HEK293 (cell line): ENCODE measurements at regions not wholly inside any gene's neighbourhood (a gene's known extent, or its start where the extent isn't known, plus 50 kb on each side); places are given as distances from the start of the nearest gene placed in this dataset.

Experiments used
- CTCF ChIA-PET: fragments of 350-600 bp; formaldehyde crosslinking; extraction: SDS; loops from one replicate; lab custom pipeline; 2021; ENCODE audit warnings: antibody characterized with exemption; lab: Yijun Ruan, JAX
- POLR2A ChIA-PET: fragments of 300-600 bp; formaldehyde crosslinking; extraction: SDS; loops from one replicate; lab custom pipeline; 2020; ENCODE audit warnings: antibody characterized with exemption, inconsistent platforms; lab: Yijun Ruan, JAX
- H3K27ac ChIP-seq: fragments of 200-500 bp; sonication (Bioruptor generic); 2 replicates; pipeline ENCODE4 v1.5.1; 2014; ENCODE audit warnings: low read depth, low read length, control low read depth, inconsistent platforms; ENCODE audit errors: extremely low read depth
- H3K36me3 ChIP-seq, 2 experiments: fragments of 200-500 bp in 1 of 2; sonication (Bioruptor generic) in 1 of 2; 1 replicate in 1 of 2; 2 replicates in 1 of 2; pipeline ENCODE4 v1.5.1; 2014 to 2017; ENCODE audit warnings: inconsistent platforms in 2 of 2, low read length in 2 of 2; ENCODE audit not compliant: control insufficient read depth in 2 of 2, insufficient read depth in 1 of 2
- H3K4me1 ChIP-seq: fragments of 200-500 bp; sonication (Bioruptor generic); 2 replicates; pipeline ENCODE4 v1.5.1; 2014; ENCODE audit warnings: mild to moderate bottlenecking, low read length, inconsistent platforms; ENCODE audit not compliant: control insufficient read depth, insufficient read depth
- H3K4me3 ChIP-seq: 2 replicates; pipeline ENCODE4 v1.5.1; 2011; ENCODE audit warnings: low read depth, mild to moderate bottlenecking, control low read depth, low read length, moderate library complexity
- H3K9me3 ChIP-seq: fragments of 200-500 bp; sonication (Bioruptor generic); 2 replicates; pipeline ENCODE4 v1.5.1; 2014; ENCODE audit warnings: low read depth, low read length, inconsistent platforms; ENCODE audit not compliant: control insufficient read depth, insufficient read depth
- FEZF1 ChIP-seq: fragments of 450-650 bp; formaldehyde crosslinking; IDR thresholded peaks from 2 replicates; pipeline ENCODE4 v1.5.1; 2016; ENCODE audit warnings: missing biosample characterization, missing genetic modification characterization
- IKZF3 ChIP-seq: fragments of 450-650 bp; IDR thresholded peaks from 2 replicates; pipeline ENCODE4 v1.5.0; 2018; ENCODE audit warnings: missing biosample characterization, mild to moderate bottlenecking, missing genetic modification characterization, moderate library complexity
- KLF16 ChIP-seq: fragments of 450-650 bp; formaldehyde crosslinking; IDR thresholded peaks from 2 replicates; pipeline ENCODE4 v1.5.1; 2017; ENCODE audit warnings: missing biosample characterization, missing genetic modification characterization
- MYNN ChIP-seq: fragments of 450-650 bp; formaldehyde crosslinking; IDR thresholded peaks from 2 replicates; pipeline ENCODE4 v1.5.1; 2016; ENCODE audit warnings: missing biosample characterization, missing genetic modification characterization, borderline replicate concordance
- SCRT2 ChIP-seq: fragments of 450-650 bp; formaldehyde crosslinking; IDR thresholded peaks from 2 replicates; pipeline ENCODE4 v1.5.1; 2016; ENCODE audit warnings: missing biosample characterization, missing genetic modification characterization
- SP7 ChIP-seq: fragments of 450-650 bp; formaldehyde crosslinking; IDR thresholded peaks from 2 replicates; pipeline ENCODE4 v1.5.1; 2016; ENCODE audit warnings: missing biosample characterization, missing genetic modification characterization
- YY2 ChIP-seq: fragments of 450-650 bp; formaldehyde crosslinking; IDR thresholded peaks from 2 replicates; pipeline ENCODE4 v1.5.1; 2016; ENCODE audit warnings: missing biosample characterization, missing genetic modification characterization
- ZBTB17 ChIP-seq: fragments of 450-650 bp; formaldehyde crosslinking; IDR thresholded peaks from 2 replicates; pipeline ENCODE4 v1.5.1; 2016; ENCODE audit warnings: missing biosample characterization, missing genetic modification characterization
- ZBTB8A ChIP-seq: fragments of 450-650 bp; formaldehyde crosslinking; IDR thresholded peaks from 2 replicates; pipeline ENCODE4 v1.5.1; 2016; ENCODE audit warnings: missing biosample characterization, missing genetic modification characterization
- ZNF114 ChIP-seq: fragments of 450-650 bp; formaldehyde crosslinking; IDR thresholded peaks from 2 replicates; pipeline ENCODE4 v1.5.0; 2017; ENCODE audit warnings: missing biosample characterization, missing genetic modification characterization
- ZNF132 ChIP-seq: fragments of 450-650 bp; formaldehyde crosslinking; IDR thresholded peaks from 2 replicates; pipeline ENCODE4 v1.5.1; 2017; ENCODE audit warnings: missing biosample characterization, missing genetic modification characterization, borderline replicate concordance
- ZNF341 ChIP-seq: fragments of 450-650 bp; formaldehyde crosslinking; IDR thresholded peaks from 2 replicates; pipeline ENCODE4; 2016; ENCODE audit warnings: low read depth, missing biosample characterization, missing genetic modification characterization
- ZNF416 ChIP-seq: fragments of 450-650 bp; formaldehyde crosslinking; IDR thresholded peaks from 2 replicates; pipeline ENCODE4 v1.5.1; 2016; ENCODE audit warnings: missing biosample characterization, missing genetic modification characterization
- ZNF529 ChIP-seq: fragments of 450-650 bp; formaldehyde crosslinking; IDR thresholded peaks from 2 replicates; pipeline ENCODE4 v1.5.1; 2017; ENCODE audit warnings: missing genetic modification characterization, missing biosample characterization; ENCODE audit not compliant: insufficient replicate concordance
- ZNF530 ChIP-seq: fragments of 450-650 bp; formaldehyde crosslinking; IDR thresholded peaks from 2 replicates; pipeline ENCODE4 v1.5.1; 2016; ENCODE audit warnings: low read depth, missing biosample characterization, missing genetic modification characterization
- TF ChIP-seq, protein P1 (sequence below): fragments of 450-650 bp; formaldehyde crosslinking; IDR thresholded peaks from 2 replicates; pipeline ENCODE4 v1.5.1; 2016; ENCODE audit warnings: missing biosample characterization, missing genetic modification characterization
- TF ChIP-seq, protein P2 (sequence below): fragments of 450-650 bp; formaldehyde crosslinking; IDR thresholded peaks from 2 replicates; pipeline ENCODE4 v1.5.1; 2016; ENCODE audit warnings: missing biosample characterization, missing genetic modification characterization, borderline replicate concordance
- TF ChIP-seq, protein P3 (sequence below): fragments of 450-650 bp; formaldehyde crosslinking; IDR thresholded peaks from 2 replicates; pipeline ENCODE4 v1.5.0; 2017; ENCODE audit warnings: missing biosample characterization, missing genetic modification characterization, borderline replicate concordance
- TF ChIP-seq, protein P4 (sequence below): fragments of 450-650 bp; formaldehyde crosslinking; IDR thresholded peaks from 2 replicates; pipeline ENCODE4 v1.5.1; 2017; ENCODE audit warnings: missing biosample characterization, missing genetic modification characterization
- TF ChIP-seq, protein P5 (sequence below): fragments of 450-650 bp; formaldehyde crosslinking; IDR thresholded peaks from 2 replicates; pipeline ENCODE4 v1.5.1; 2016; ENCODE audit warnings: missing biosample characterization, missing genetic modification characterization
- TF ChIP-seq, protein P6 (sequence below): fragments of 450-650 bp; formaldehyde crosslinking; IDR thresholded peaks from 2 replicates; pipeline ENCODE4 v1.5.1; 2017; ENCODE audit warnings: missing biosample characterization, missing genetic modification characterization
- TF ChIP-seq, protein P7 (sequence below): fragments of 450-650 bp; formaldehyde crosslinking; IDR thresholded peaks from 2 replicates; pipeline ENCODE4; 2016; ENCODE audit warnings: missing biosample characterization, missing genetic modification characterization

DNA sequence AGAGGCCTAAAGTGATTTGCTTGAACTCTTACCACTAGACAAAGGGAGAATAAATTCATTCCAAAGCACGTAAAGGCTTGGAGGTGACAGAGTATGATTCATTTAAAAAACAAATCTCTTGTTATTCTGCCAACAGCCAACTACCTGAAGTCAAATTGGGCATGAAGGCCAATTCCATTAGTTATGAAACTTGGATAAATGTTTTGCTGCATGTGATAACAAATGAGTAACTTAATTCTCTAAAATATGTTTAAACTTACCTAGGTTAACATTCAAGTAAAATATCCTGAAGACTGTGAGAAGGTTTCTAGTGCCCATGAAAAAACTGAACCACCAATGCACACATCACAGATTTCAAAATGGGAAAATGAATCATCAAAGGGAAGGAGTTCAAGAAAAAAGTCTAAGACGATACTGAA lies 120.1 kb upstream of the TSLP start:
- TF ChIP-seq, protein P1, sequence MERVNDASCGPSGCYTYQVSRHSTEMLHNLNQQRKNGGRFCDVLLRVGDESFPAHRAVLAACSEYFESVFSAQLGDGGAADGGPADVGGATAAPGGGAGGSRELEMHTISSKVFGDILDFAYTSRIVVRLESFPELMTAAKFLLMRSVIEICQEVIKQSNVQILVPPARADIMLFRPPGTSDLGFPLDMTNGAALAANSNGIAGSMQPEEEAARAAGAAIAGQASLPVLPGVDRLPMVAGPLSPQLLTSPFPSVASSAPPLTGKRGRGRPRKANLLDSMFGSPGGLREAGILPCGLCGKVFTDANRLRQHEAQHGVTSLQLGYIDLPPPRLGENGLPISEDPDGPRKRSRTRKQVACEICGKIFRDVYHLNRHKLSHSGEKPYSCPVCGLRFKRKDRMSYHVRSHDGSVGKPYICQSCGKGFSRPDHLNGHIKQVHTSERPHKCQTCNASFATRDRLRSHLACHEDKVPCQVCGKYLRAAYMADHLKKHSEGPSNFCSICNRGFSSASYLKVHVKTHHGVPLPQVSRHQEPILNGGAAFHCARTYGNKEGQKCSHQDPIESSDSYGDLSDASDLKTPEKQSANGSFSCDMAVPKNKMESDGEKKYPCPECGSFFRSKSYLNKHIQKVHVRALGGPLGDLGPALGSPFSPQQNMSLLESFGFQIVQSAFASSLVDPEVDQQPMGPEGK (tag by site-specific recombination) = no peak
- TF ChIP-seq ZNF530 (no peak), ZNF114 (tag by site-specific recombination) (no peak)
- TF ChIP-seq, protein P2, sequence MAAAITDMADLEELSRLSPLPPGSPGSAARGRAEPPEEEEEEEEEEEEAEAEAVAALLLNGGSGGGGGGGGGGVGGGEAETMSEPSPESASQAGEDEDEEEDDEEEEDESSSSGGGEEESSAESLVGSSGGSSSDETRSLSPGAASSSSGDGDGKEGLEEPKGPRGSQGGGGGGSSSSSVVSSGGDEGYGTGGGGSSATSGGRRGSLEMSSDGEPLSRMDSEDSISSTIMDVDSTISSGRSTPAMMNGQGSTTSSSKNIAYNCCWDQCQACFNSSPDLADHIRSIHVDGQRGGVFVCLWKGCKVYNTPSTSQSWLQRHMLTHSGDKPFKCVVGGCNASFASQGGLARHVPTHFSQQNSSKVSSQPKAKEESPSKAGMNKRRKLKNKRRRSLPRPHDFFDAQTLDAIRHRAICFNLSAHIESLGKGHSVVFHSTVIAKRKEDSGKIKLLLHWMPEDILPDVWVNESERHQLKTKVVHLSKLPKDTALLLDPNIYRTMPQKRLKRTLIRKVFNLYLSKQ (tag by site-specific recombination) = no peak
- ChIA-PET POLR2A (no interaction called here), CTCF (no interaction called here)
- no peak overlapping the region for H3K27ac ChIP-seq
- no peak overlapping the region for H3K4me3 ChIP-seq
- no peaks in the 10 kb centered on the region for H3K4me1 ChIP-seq
- H3K9me3 ChIP-seq = no peaks in the 10 kb centered on the region
- H3K36me3 ChIP-seq = no peaks in the 10 kb centered on the region

DNA sequence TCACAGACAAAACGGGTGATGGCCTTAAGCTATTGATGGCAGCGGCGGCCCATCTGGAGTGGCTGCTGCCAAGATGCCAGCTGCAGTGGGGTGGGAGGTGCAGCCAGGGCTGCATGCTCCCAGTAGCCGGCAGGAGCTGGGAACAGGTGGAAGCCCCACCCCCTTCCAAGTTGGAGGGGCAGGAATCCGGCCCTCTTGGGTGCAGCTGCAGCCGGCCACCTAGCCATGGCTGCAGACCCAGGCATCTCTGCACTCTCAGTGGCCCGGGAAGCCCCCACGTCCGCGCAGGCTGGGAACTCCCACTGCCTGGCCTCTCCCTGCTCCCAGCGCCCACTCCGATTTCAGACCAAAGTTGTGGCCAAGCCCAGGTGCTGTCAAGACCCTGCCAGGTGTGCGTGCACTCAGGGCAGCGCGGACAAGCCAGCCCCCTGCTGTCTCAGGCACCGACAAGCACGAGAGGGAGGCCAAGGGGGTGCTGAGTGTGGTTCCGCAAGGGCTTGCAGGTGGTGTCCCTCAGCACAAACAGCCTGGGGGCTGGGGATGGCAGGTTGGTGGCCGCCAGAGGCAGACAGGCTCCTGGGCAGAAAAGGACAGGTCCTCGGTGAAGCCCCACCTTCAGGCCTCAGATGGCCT lies 115.1 kb upstream of the TSLP start:
- no peak overlapping the region for H3K4me3 ChIP-seq
- no peaks in the 10 kb centered on the region for H3K9me3 ChIP-seq
- no peak for TF ChIP-seq SP7 (tag by site-specific recombination)
- no peak for TF ChIP-seq FEZF1 (tag by site-specific recombination)
- no peak for TF ChIP-seq ZBTB8A
- TF ChIP-seq, protein P3, sequence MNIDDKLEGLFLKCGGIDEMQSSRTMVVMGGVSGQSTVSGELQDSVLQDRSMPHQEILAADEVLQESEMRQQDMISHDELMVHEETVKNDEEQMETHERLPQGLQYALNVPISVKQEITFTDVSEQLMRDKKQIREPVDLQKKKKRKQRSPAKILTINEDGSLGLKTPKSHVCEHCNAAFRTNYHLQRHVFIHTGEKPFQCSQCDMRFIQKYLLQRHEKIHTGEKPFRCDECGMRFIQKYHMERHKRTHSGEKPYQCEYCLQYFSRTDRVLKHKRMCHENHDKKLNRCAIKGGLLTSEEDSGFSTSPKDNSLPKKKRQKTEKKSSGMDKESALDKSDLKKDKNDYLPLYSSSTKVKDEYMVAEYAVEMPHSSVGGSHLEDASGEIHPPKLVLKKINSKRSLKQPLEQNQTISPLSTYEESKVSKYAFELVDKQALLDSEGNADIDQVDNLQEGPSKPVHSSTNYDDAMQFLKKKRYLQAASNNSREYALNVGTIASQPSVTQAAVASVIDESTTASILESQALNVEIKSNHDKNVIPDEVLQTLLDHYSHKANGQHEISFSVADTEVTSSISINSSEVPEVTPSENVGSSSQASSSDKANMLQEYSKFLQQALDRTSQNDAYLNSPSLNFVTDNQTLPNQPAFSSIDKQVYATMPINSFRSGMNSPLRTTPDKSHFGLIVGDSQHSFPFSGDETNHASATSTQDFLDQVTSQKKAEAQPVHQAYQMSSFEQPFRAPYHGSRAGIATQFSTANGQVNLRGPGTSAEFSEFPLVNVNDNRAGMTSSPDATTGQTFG (tag by site-specific recombination) = no peak
- no peak for TF ChIP-seq YY2 (tag by site-specific recombination)
- TF ChIP-seq KLF16 = no peak
- TF ChIP-seq ZNF132 (tag by site-specific recombination) = no peak
- TF ChIP-seq ZNF341 (tag by site-specific recombination) = no peak
- TF ChIP-seq, protein P4, sequence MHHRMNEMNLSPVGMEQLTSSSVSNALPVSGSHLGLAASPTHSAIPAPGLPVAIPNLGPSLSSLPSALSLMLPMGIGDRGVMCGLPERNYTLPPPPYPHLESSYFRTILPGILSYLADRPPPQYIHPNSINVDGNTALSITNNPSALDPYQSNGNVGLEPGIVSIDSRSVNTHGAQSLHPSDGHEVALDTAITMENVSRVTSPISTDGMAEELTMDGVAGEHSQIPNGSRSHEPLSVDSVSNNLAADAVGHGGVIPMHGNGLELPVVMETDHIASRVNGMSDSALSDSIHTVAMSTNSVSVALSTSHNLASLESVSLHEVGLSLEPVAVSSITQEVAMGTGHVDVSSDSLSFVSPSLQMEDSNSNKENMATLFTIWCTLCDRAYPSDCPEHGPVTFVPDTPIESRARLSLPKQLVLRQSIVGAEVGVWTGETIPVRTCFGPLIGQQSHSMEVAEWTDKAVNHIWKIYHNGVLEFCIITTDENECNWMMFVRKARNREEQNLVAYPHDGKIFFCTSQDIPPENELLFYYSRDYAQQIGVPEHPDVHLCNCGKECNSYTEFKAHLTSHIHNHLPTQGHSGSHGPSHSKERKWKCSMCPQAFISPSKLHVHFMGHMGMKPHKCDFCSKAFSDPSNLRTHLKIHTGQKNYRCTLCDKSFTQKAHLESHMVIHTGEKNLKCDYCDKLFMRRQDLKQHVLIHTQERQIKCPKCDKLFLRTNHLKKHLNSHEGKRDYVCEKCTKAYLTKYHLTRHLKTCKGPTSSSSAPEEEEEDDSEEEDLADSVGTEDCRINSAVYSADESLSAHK (tag by site-specific recombination) = no peak
- no peak for TF ChIP-seq ZBTB17 (tag by site-specific recombination)
- TF ChIP-seq ZNF416 (tag by site-specific recombination) = no peak
- TF ChIP-seq, protein P5, sequence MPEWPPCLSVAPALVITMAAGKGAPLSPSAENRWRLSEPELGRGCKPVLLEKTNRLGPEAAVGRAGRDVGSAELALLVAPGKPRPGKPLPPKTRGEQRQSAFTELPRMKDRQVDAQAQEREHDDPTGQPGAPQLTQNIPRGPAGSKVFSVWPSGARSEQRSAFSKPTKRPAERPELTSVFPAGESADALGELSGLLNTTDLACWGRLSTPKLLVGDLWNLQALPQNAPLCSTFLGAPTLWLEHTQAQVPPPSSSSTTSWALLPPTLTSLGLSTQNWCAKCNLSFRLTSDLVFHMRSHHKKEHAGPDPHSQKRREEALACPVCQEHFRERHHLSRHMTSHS (tag by site-specific recombination) = no peak
- no peak for TF ChIP-seq MYNN (tag by site-specific recombination)
- no peak for TF ChIP-seq ZNF529 (tag by site-specific recombination)
- TF ChIP-seq, protein P6, sequence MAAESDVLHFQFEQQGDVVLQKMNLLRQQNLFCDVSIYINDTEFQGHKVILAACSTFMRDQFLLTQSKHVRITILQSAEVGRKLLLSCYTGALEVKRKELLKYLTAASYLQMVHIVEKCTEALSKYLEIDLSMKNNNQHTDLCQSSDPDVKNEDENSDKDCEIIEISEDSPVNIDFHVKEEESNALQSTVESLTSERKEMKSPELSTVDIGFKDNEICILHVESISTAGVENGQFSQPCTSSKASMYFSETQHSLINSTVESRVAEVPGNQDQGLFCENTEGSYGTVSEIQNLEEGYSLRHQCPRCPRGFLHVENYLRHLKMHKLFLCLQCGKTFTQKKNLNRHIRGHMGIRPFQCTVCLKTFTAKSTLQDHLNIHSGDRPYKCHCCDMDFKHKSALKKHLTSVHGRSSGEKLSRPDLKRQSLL = no peak
- TF ChIP-seq, protein P7, sequence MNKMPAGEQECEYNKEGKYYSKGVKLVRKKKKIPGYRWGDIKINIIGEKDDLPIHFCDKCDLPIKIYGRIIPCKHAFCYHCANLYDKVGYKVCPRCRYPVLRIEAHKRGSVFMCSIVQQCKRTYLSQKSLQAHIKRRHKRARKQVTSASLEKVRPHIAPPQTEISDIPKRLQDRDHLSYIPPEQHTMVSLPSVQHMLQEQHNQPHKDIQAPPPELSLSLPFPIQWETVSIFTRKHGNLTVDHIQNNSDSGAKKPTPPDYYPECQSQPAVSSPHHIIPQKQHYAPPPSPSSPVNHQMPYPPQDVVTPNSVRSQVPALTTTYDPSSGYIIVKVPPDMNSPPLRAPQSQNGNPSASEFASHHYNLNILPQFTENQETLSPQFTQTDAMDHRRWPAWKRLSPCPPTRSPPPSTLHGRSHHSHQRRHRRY (tag by site-specific recombination) = no peak
- no peak for TF ChIP-seq IKZF3
- no peak for TF ChIP-seq SCRT2 (tag by site-specific recombination)
- TF ChIP-seq, all 188 proteins: peak for 0
- no peaks in the 10 kb centered on the region for H3K4me1 ChIP-seq
- ChIA-PET CTCF (no interaction called here), POLR2A (no interaction called here)
- no peak overlapping the region for H3K27ac ChIP-seq
- H3K36me3 ChIP-seq = no peaks in the 10 kb centered on the region
